ENCODE measurements at regions not wholly inside any gene's neighbourhood (a gene's known extent, or its start where the extent isn't known, plus 50 kb on each side); places are given as distances from the start of the nearest gene placed in this dataset.
A peak's percentile ranks its signal among the peaks of the same experiment; 100 is the strongest.
"Not testable (repeated sequence)": the region's sequence is repeated elsewhere in the genome, so short reads cannot be mapped to it uniquely, and the experiment has no call there.

GRCh38 chr12:22798116-22798515, 173.1 kb downstream of the ETNK1 start:
- no peak for DNase-seq (ENCODE audit: low spot score in 2 of 2)
- H3K4me1 Mint-ChIP-seq: no peaks in the 10 kb centered on the region
- no peaks in the 10 kb centered on the region for H3K9me3 Mint-ChIP-seq
- ATAC-seq: no peak
- H3K4me3 Mint-ChIP-seq: no peak overlapping the region
- H3K36me3 Mint-ChIP-seq: no peaks in the 10 kb centered on the region
- no peak overlapping the region for H3K27ac Mint-ChIP-seq

- no peaks in the 10 kb centered on the region for H3K4me1 Mint-ChIP-seq
Observed at GRCh38 chr12:22799503-22799902, 174.5 kb downstream of the ETNK1 start.

GRCh38 chr12:22800332-22800731, 175.4 kb downstream of the ETNK1 start:
- H3K9me3 Mint-ChIP-seq: no peaks in the 10 kb centered on the region
- DNase-seq (ENCODE audit: low spot score in 2 of 2): no peak
- H3K4me3 Mint-ChIP-seq: no peak overlapping the region
- ATAC-seq: no peak
- no peak overlapping the region for H3K27ac Mint-ChIP-seq
- no peaks in the 10 kb centered on the region for H3K36me3 Mint-ChIP-seq
- no peaks in the 10 kb centered on the region for H3K4me1 Mint-ChIP-seq

More at GRCh38 chr12:22799503-22799902, 174.5 kb downstream of the ETNK1 start:
- ATAC-seq (no peak), DNase-seq (ENCODE audit: low spot score in 2 of 2) (no peak)
- H3K36me3 Mint-ChIP-seq: no peaks in the 10 kb centered on the region
- no peak overlapping the region for H3K4me3 Mint-ChIP-seq
- H3K27ac Mint-ChIP-seq: no peak overlapping the region
- no peaks in the 10 kb centered on the region for H3K9me3 Mint-ChIP-seq

GRCh38 chr12:22802883-22803630, 178.1 kb downstream of the ETNK1 start:
- Mint-ChIP-seq H3K9me3 (no peaks in the 10 kb centered on the region), H3K36me3 (no peaks in the 10 kb centered on the region), H3K4me3 (no peak overlapping the region), H3K27ac (no peak overlapping the region), H3K4me1 (no peaks in the 10 kb centered on the region)
- no peak for DNase-seq (ENCODE audit: low spot score in 2 of 2)
- no peak for ATAC-seq

- no peaks in the 10 kb centered on the region for H3K36me3 Mint-ChIP-seq
- DNase-seq (ENCODE audit: low spot score in 2 of 2): no peak
- H3K4me3 Mint-ChIP-seq: no peak overlapping the region
- H3K27ac Mint-ChIP-seq: no peak overlapping the region
- H3K9me3 Mint-ChIP-seq: no peaks in the 10 kb centered on the region
- H3K4me1 Mint-ChIP-seq: no peaks in the 10 kb centered on the region
- ATAC-seq: peak; percentile 24
Observed at GRCh38 chr12:22803725-22804124, 178.8 kb downstream of the ETNK1 start.

GRCh38 chr12:22808860-22809259, 183.9 kb downstream of the ETNK1 start:
- H3K4me3 Mint-ChIP-seq: no peak overlapping the region
- no peaks in the 10 kb centered on the region for H3K36me3 Mint-ChIP-seq
- ATAC-seq: no peak
- DNase-seq (ENCODE audit: low spot score in 2 of 2): no peak
- H3K27ac Mint-ChIP-seq: no peak overlapping the region
- H3K9me3 Mint-ChIP-seq: no peaks in the 10 kb centered on the region
- no peaks in the 10 kb centered on the region for H3K4me1 Mint-ChIP-seq

- Mint-ChIP-seq H3K4me3 (no peak overlapping the region), H3K4me1 (no peaks in the 10 kb centered on the region), H3K27ac (no peak overlapping the region), H3K9me3 (no peaks in the 10 kb centered on the region), H3K36me3 (no peaks in the 10 kb centered on the region)
- ATAC-seq: no peak
- DNase-seq (ENCODE audit: low spot score in 2 of 2): no peak
Observed at GRCh38 chr12:22810036-22810435, 185.1 kb downstream of the ETNK1 start.

GRCh38 chr12:22812531-22812930, 187.6 kb downstream of the ETNK1 start:
- H3K36me3 Mint-ChIP-seq: no peaks in the 10 kb centered on the region
- no peak for DNase-seq (ENCODE audit: low spot score in 2 of 2)
- no peaks in the 10 kb centered on the region for H3K4me1 Mint-ChIP-seq
- ATAC-seq: no peak
- H3K27ac Mint-ChIP-seq: no peak overlapping the region
- H3K9me3 Mint-ChIP-seq: no peaks in the 10 kb centered on the region
- no peak overlapping the region for H3K4me3 Mint-ChIP-seq

- Mint-ChIP-seq H3K4me3 (no peak overlapping the region), H3K9me3 (peaks cover 3% of the 10 kb centered on the region), H3K4me1 (no peaks in the 10 kb centered on the region), H3K27ac (no peak overlapping the region), H3K36me3 (no peaks in the 10 kb centered on the region)
- ATAC-seq: no peak
- no peak for DNase-seq (ENCODE audit: low spot score in 2 of 2)
Observed at GRCh38 chr12:22821985-22822384, 197.0 kb downstream of the ETNK1 start.

- H3K9me3 Mint-ChIP-seq: peaks cover 6% of the 10 kb centered on the region
- H3K4me3 Mint-ChIP-seq: no peak overlapping the region
- DNase-seq (ENCODE audit: low spot score in 2 of 2) (no peak), ATAC-seq (no peak)
- H3K36me3 Mint-ChIP-seq: no peaks in the 10 kb centered on the region
- H3K4me1 Mint-ChIP-seq: no peaks in the 10 kb centered on the region
- H3K27ac Mint-ChIP-seq: no peak overlapping the region
Observed at GRCh38 chr12:22826026-22826425, 201.1 kb downstream of the ETNK1 start.

GRCh38 chr12:22826446-22826981, 201.5 kb downstream of the ETNK1 start:
- ATAC-seq; DNase-seq (ENCODE audit: low spot score in 2 of 2); H3K27ac Mint-ChIP-seq; H3K9me3 Mint-ChIP-seq; H3K36me3 Mint-ChIP-seq; H3K4me1 Mint-ChIP-seq; H3K4me3 Mint-ChIP-seq: not testable (repeated sequence)

GRCh38 chr12:22828066-22828465, 203.1 kb downstream of the ETNK1 start:
- peaks cover 3% of the 10 kb centered on the region for H3K9me3 Mint-ChIP-seq
- H3K27ac Mint-ChIP-seq: no peak overlapping the region
- DNase-seq (ENCODE audit: low spot score in 2 of 2) (no peak), ATAC-seq (peak; percentile 96)
- H3K36me3 Mint-ChIP-seq: no peaks in the 10 kb centered on the region
- no peak overlapping the region for H3K4me3 Mint-ChIP-seq
- no peaks in the 10 kb centered on the region for H3K4me1 Mint-ChIP-seq

GRCh38 chr12:22835431-22835830, 210.5 kb downstream of the ETNK1 start:
- Mint-ChIP-seq H3K4me3 (no peak overlapping the region), H3K9me3 (no peaks in the 10 kb centered on the region), H3K36me3 (no peaks in the 10 kb centered on the region), H3K27ac (no peak overlapping the region), H3K4me1 (no peaks in the 10 kb centered on the region)
- DNase-seq (ENCODE audit: low spot score in 2 of 2) (no peak), ATAC-seq (no peak)

GRCh38 chr12:22850185-22850584, 225.2 kb downstream of the ETNK1 start:
- no peak overlapping the region for H3K27ac Mint-ChIP-seq
- DNase-seq (ENCODE audit: low spot score in 2 of 2) (no peak), ATAC-seq (peak; percentile 26)
- peaks cover 3% of the 10 kb centered on the region for H3K9me3 Mint-ChIP-seq
- no peaks in the 10 kb centered on the region for H3K36me3 Mint-ChIP-seq
- H3K4me3 Mint-ChIP-seq: no peak overlapping the region
- no peaks in the 10 kb centered on the region for H3K4me1 Mint-ChIP-seq

GRCh38 chr12:22851532-22851931, 226.6 kb downstream of the ETNK1 start:
- ATAC-seq (no peak), DNase-seq (ENCODE audit: low spot score in 2 of 2) (no peak)
- no peaks in the 10 kb centered on the region for H3K36me3 Mint-ChIP-seq
- H3K4me3 Mint-ChIP-seq: no peak overlapping the region
- no peaks in the 10 kb centered on the region for H3K4me1 Mint-ChIP-seq
- no peaks in the 10 kb centered on the region for H3K9me3 Mint-ChIP-seq
- H3K27ac Mint-ChIP-seq: no peak overlapping the region

- no peak overlapping the region for H3K4me3 Mint-ChIP-seq
- no peaks in the 10 kb centered on the region for H3K36me3 Mint-ChIP-seq
- no peaks in the 10 kb centered on the region for H3K4me1 Mint-ChIP-seq
- H3K27ac Mint-ChIP-seq: no peak overlapping the region
- DNase-seq (ENCODE audit: low spot score in 2 of 2): no peak
- no peaks in the 10 kb centered on the region for H3K9me3 Mint-ChIP-seq
- ATAC-seq: no peak
Observed at GRCh38 chr12:22855456-22855855, 230.5 kb downstream of the ETNK1 start.

Data from stimulated activated effector memory CD8-positive, alpha-beta T cell treated with anti-CD3 and anti-CD28 coated beads, Interleukin-12 subunit alpha, Interleukin-12 subunit beta, amount 100 ng/mL, for 72 hours (primary cell).